IPS-15b (cell line): ENCODE measurements at regions not wholly inside any gene's neighbourhood (a gene's known extent, or its start where the extent isn't known, plus 50 kb on each side); places are given as distances from the start of the nearest gene placed in this dataset.
"Not testable (repeated sequence)": the region's sequence is repeated elsewhere in the genome, so short reads cannot be mapped to it uniquely, and the experiment has no call there.

Experiments
- H3K27me3 ChIP-seq: one replicate; pipeline ENCODE4 v1.6.1; 2013; ENCODE audit warnings: low read length; ENCODE audit not compliant: control insufficient read depth, insufficient read depth
- H3K36me3 ChIP-seq: one replicate; pipeline ENCODE4 v1.6.1; 2013; ENCODE audit warnings: low read length; ENCODE audit not compliant: control insufficient read depth, insufficient read depth
- H3K4me1 ChIP-seq: one replicate; pipeline ENCODE4 v1.6.1; 2013; ENCODE audit warnings: mild to moderate bottlenecking, low read length; ENCODE audit not compliant: control insufficient read depth, insufficient read depth
- H3K4me3 ChIP-seq: one replicate; pipeline ENCODE4 v1.5.1; 2013; ENCODE audit warnings: low read depth, low read length
- H3K9ac ChIP-seq: one replicate; pipeline ENCODE4 v1.6.1; 2013; ENCODE audit warnings: low read depth, mild to moderate bottlenecking, low read length
- H3K9me3 ChIP-seq: one replicate; pipeline ENCODE4 v1.6.1; 2013; ENCODE audit warnings: mild to moderate bottlenecking, low read length; ENCODE audit not compliant: control insufficient read depth, insufficient read depth

GRCh38 chr22:22791438-22792181 lies 96.0 kb upstream of the IGLL5 start:
- H3K9me3 ChIP-seq, result no peaks in the 10 kb centered on the region
- H3K9ac ChIP-seq, result no peak overlapping the region
- H3K4me3 ChIP-seq, result no peak overlapping the region
- H3K4me1 ChIP-seq, result no peaks in the 10 kb centered on the region
- no peaks in the 10 kb centered on the region for H3K36me3 ChIP-seq
- H3K27me3 ChIP-seq, result peaks cover 29% of the 10 kb centered on the region

DNA sequence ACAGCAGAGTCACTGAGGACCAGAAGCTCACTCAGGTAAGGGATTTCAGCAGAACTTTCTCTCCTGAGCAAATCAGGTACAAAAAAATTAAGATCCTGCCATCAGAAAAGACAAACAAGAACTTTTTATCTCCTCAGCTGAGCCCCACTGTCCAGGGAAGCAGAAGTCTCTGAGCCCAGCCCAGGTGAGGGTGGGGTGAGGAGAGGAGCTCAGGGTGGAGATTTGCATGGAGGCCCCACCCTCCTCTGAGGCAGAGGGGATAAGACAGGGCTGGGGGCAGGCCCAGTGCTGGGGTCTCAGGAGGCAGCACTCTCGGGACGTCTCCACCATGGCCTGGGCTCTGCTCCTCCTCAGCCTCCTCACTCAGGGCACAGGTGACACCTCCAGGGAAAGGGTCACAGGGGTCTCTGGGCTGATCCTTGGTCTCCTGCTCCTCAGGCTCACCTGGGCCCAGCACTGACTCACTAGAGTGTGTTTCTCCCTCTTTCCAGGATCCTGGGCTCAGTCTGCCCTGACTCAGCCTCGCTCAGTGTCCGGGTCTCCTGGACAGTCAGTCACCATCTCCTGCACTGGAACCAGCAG lies 95.3 kb upstream of the IGLL5 start:
- not testable (repeated sequence) for H3K9me3 ChIP-seq, H3K36me3 ChIP-seq, H3K4me1 ChIP-seq, H3K4me3 ChIP-seq, H3K9ac ChIP-seq
- H3K27me3 ChIP-seq, result peaks cover 34% of the 10 kb centered on the region

DNA sequence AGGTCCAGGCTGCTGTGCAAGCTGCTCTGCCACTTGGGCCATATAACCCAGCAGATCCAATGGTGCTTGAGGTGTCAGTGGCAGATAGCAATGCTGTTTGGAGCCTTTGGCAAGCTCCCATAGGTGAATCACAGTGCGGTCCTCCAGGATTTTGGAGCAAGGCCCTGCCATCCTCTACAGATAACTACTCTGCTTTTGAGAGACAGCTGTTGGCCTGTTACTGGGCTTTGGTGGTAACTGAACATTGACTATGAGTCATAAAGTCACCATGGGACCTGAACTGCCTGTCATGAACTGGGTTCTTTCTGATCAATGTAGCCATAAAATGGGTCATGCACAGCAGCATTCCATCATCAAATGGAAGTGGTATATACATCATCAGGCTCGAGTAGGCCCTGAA lies 92.0 kb upstream of the IGLL5 start:
- H3K9me3 ChIP-seq, H3K36me3 ChIP-seq, H3K4me3 ChIP-seq, H3K4me1 ChIP-seq, H3K9ac ChIP-seq: not testable (repeated sequence)
- H3K27me3 ChIP-seq, result peaks cover 35% of the 10 kb centered on the region

GRCh38 chr22:22796724-22797123 lies 90.9 kb upstream of the IGLL5 start:
- Histone ChIP-seq H3K27me3 (peaks cover 39% of the 10 kb centered on the region), H3K9ac (no peak overlapping the region), H3K4me1 (no peaks in the 10 kb centered on the region), H3K9me3 (no peaks in the 10 kb centered on the region), H3K36me3 (no peaks in the 10 kb centered on the region), H3K4me3 (no peak overlapping the region)

- H3K4me1 ChIP-seq, result no peaks in the 10 kb centered on the region
- no peak overlapping the region for H3K9ac ChIP-seq
- H3K27me3 ChIP-seq, result peaks cover 49% of the 10 kb centered on the region
- H3K4me3 ChIP-seq, result no peak overlapping the region
- no peaks in the 10 kb centered on the region for H3K36me3 ChIP-seq
- no peaks in the 10 kb centered on the region for H3K9me3 ChIP-seq
These were observed 89.4 kb upstream of the IGLL5 start for GRCh38 chr22:22798232-22798616.

- no peaks in the 10 kb centered on the region for H3K9me3 ChIP-seq
- peaks cover 50% of the 10 kb centered on the region for H3K27me3 ChIP-seq
- no peak overlapping the region for H3K4me3 ChIP-seq
- no peaks in the 10 kb centered on the region for H3K4me1 ChIP-seq
- no peak overlapping the region for H3K9ac ChIP-seq
- no peaks in the 10 kb centered on the region for H3K36me3 ChIP-seq
These were observed 88.9 kb upstream of the IGLL5 start for GRCh38 chr22:22798716-22799115.

DNA sequence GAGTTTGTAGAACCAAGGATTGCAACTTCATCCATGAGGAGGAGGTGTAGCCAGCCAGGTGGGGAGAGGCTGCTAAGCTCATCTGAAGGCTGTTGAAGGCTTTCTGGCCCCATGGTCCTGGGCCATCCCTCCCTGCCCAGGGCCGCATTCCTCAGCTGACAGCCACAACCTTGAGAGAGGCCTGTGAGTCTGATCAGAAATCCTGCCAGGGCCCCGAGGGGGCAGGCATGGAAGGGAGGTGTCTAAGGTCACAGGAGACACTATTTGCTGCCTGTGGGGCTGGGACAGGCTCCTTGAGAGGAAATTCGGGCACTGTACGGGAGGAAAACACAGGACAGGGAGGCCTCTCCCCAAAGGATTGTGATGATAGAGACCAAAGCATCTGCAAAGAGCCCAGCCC lies 88.1 kb upstream of the IGLL5 start:
- Histone ChIP-seq H3K27me3 (peaks cover 49% of the 10 kb centered on the region), H3K9ac (no peak overlapping the region), H3K36me3 (no peaks in the 10 kb centered on the region), H3K4me1 (no peaks in the 10 kb centered on the region), H3K4me3 (no peak overlapping the region), H3K9me3 (no peaks in the 10 kb centered on the region)

DNA sequence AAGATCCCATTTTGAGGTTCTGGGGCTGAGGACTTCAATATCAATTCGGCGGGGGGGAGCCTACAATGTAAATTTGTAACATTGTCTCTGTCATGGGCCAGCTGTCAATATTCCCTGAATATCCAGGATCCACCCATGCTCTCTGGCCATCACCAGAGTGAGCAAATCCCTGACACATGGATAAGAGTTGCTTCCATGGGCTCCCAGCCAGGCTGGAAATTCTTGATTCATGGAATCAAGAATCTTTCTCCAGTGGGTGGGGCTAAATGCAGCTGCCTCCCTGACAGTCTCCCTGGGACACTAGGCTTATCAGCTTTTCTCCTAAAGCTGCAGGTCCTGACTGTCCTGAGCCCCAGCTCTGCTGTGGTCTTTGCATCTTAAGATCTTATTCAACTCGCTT lies 86.9 kb upstream of the IGLL5 start:
- Histone ChIP-seq H3K36me3 (no peaks in the 10 kb centered on the region), H3K4me3 (no peak overlapping the region), H3K9ac (no peak overlapping the region), H3K4me1 (no peaks in the 10 kb centered on the region), H3K9me3 (no peaks in the 10 kb centered on the region), H3K27me3 (peaks cover 51% of the 10 kb centered on the region)

- no peaks in the 10 kb centered on the region for H3K4me1 ChIP-seq
- no peak overlapping the region for H3K4me3 ChIP-seq
- no peaks in the 10 kb centered on the region for H3K36me3 ChIP-seq
- no peak overlapping the region for H3K9ac ChIP-seq
- H3K9me3 ChIP-seq, result no peaks in the 10 kb centered on the region
- peaks cover 45% of the 10 kb centered on the region for H3K27me3 ChIP-seq
These were observed 85.2 kb upstream of the IGLL5 start for GRCh38 chr22:22802339-22802970.

GRCh38 chr22:22803285-22803853 lies 84.2 kb upstream of the IGLL5 start:
- H3K36me3 ChIP-seq, result no peaks in the 10 kb centered on the region
- no peak overlapping the region for H3K4me3 ChIP-seq
- no peaks in the 10 kb centered on the region for H3K9me3 ChIP-seq
- H3K4me1 ChIP-seq, result no peaks in the 10 kb centered on the region
- no peak overlapping the region for H3K9ac ChIP-seq
- H3K27me3 ChIP-seq, result peaks cover 43% of the 10 kb centered on the region

DNA sequence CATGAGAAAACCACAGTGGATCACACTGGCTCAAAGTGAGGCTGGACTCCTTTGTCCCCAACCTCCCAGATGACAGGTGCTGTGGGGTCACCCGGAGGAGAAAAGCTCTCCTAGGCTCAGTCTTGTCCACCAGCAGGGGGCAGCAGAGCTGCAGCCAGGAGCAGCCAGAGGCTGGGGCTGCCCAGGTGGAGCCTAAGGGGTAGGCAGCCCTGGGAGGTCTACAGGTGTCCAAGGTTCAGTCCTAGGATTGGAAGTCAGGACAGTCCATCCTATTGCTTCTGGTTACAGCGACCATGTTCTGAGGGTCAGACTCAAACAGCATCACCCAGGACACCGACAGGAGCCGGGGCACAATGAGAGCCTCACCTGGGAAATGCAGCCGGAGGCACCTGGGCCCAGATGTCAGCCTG lies 77.6 kb upstream of the IGLL5 start:
- no peaks in the 10 kb centered on the region for H3K4me1 ChIP-seq
- no peak overlapping the region for H3K9ac ChIP-seq
- peaks cover 36% of the 10 kb centered on the region for H3K27me3 ChIP-seq

DNA sequence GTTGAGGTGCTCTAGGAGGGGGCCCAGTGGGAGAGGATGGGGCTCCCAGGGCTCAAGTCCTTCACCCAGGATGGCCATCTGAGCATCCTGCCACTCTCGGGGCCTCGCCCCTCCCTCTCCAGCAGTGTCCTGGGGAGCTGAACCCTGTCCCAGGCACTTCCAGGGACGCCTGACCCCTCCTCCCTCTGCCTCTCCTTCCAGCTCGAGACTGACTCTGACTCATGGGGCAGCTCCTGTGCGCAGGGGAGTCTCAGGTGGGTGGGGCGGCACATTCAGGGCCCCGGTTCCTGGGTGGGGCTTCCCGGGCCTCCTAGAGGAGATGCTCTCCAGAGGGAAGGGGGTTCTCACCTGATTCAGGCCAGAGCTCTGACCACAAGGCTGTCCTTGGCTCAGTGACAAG lies 77.1 kb upstream of the IGLL5 start:
- Histone ChIP-seq H3K9ac (no peak overlapping the region), H3K9me3 (no peaks in the 10 kb centered on the region), H3K4me1 (no peaks in the 10 kb centered on the region), H3K36me3 (no peaks in the 10 kb centered on the region), H3K27me3 (peaks cover 38% of the 10 kb centered on the region), H3K4me3 (no peak overlapping the region)

More for the DNA sequence above, 77.6 kb upstream of the IGLL5 start:
- Histone ChIP-seq H3K4me3 (no peak overlapping the region), H3K36me3 (no peaks in the 10 kb centered on the region), H3K9me3 (no peaks in the 10 kb centered on the region)
